ENCODE measurements at regions not wholly inside any gene's neighbourhood (a gene's known extent, or its start where the extent isn't known, plus 50 kb on each side); places are given as distances from the start of the nearest gene placed in this dataset.

DNA sequence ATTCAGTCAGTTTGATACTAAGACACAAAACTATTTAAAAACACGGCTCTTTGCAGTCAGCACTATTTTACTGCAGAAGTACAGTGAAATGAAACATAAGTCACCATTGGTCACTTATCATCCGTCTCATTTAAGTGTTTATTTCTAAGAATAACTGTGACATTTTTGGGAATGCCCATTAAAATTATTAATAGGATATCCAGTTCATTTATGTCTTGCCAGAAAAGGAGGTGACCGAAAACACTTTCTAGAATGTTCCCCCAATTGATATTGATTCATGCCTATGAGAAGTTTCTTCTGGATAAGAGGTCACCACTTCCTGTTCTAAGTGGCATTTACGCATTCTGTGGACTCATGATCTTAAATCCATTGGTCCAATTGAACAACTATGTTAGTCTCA lies 477.3 kb downstream of the LIG4 start:
- TF ChIP-seq, protein P1, sequence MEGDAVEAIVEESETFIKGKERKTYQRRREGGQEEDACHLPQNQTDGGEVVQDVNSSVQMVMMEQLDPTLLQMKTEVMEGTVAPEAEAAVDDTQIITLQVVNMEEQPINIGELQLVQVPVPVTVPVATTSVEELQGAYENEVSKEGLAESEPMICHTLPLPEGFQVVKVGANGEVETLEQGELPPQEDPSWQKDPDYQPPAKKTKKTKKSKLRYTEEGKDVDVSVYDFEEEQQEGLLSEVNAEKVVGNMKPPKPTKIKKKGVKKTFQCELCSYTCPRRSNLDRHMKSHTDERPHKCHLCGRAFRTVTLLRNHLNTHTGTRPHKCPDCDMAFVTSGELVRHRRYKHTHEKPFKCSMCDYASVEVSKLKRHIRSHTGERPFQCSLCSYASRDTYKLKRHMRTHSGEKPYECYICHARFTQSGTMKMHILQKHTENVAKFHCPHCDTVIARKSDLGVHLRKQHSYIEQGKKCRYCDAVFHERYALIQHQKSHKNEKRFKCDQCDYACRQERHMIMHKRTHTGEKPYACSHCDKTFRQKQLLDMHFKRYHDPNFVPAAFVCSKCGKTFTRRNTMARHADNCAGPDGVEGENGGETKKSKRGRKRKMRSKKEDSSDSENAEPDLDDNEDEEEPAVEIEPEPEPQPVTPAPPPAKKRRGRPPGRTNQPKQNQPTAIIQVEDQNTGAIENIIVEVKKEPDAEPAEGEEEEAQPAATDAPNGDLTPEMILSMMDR (IDR thresholded peaks at IDR 0.05) = no peak
- TF ChIP-seq POLR2A (IDR thresholded peaks at IDR 0.05) = no peak
